ENCODE measurements at regions not wholly inside any gene's neighbourhood (a gene's known extent, or its start where the extent isn't known, plus 50 kb on each side); places are given as distances from the start of the nearest gene placed in this dataset.

- no peak for TF ChIP-seq CHD7 (IDR thresholded peaks at IDR 0.05; ENCODE audit: insufficient replicate concordance, low read length)
Measured at GRCh38 chr21:43267391-43268085, 98.7 kb downstream of the CRYAA start (continued).

Measured in H1 (cell line).